ENCODE measurements at regions not wholly inside any gene's neighbourhood (a gene's known extent, or its start where the extent isn't known, plus 50 kb on each side); places are given as distances from the start of the nearest gene placed in this dataset.

- TF ChIP-seq POLR2A (IDR thresholded peaks at IDR 0.05), result no peak
- no peak for TF ChIP-seq CTCF (IDR thresholded peaks at IDR 0.05)
These were observed 64.3 kb upstream of the RAPGEF2 start for GRCh38 chr4:159038536-159038935.

All from body of pancreas (tissue), 4 donors.